H1 (cell line): ENCODE measurements at regions not wholly inside any gene's neighbourhood (a gene's known extent, or its start where the extent isn't known, plus 50 kb on each side); places are given as distances from the start of the nearest gene placed in this dataset.

Experiments used
- CTCF ChIA-PET: fragments of 300-600 bp; sonication (Branson Sonifier 250); formaldehyde crosslinking; loops from one replicate; lab custom pipeline; 2021; ENCODE audit not compliant: partially characterized antibody; lab: Charles Lee
- POLR2A ChIA-PET: fragments of 300-600 bp; sonication (Branson Sonifier 250); formaldehyde crosslinking; loops from one replicate; lab custom pipeline; 2021; ENCODE audit warnings: inconsistent platforms; ENCODE audit not compliant: partially characterized antibody; lab: Charles Lee
- DNase-seq, 2 experiments: peaks; one replicate each; pipeline versions ENCODE4 v3.0.0 to v3.0.0-alpha.2; 2010 to 2022; ENCODE audit warnings: low spot score in 2 of 2, low read depth in 1 of 2, mixed read lengths in 1 of 2
- FAIRE-seq: peaks from 2 replicates; lab custom pipeline; 2011; peaks lifted over from hg19 to GRCh38; lab: Jason Lieb, UNC
- H2AFZ ChIP-seq: 2 replicates; pipeline ENCODE4 v1.8.1; 2012; ENCODE audit warnings: low read length, inconsistent platforms
- H2AK5ac ChIP-seq: 2 replicates; pipeline ENCODE4 v1.6.1; 2013; ENCODE audit warnings: low read depth, low read length
- H2BK120ac ChIP-seq: replicated peaks from 2 replicates; pipeline ENCODE3; 2013; ENCODE audit warnings: low read depth, low read length, inconsistent platforms
- H2BK12ac ChIP-seq: 2 replicates; pipeline ENCODE4 v1.6.1; 2013; ENCODE audit warnings: low read depth, low read length
- H2BK15ac ChIP-seq: 2 replicates; pipeline ENCODE4 v1.6.1; 2013; ENCODE audit warnings: low read length
- H2BK20ac ChIP-seq: 2 replicates; pipeline ENCODE4 v1.6.1; 2013; ENCODE audit warnings: low read length
- H2BK5ac ChIP-seq: 2 replicates; pipeline ENCODE4 v1.6.1; 2013; ENCODE audit warnings: low read depth, low read length
- H3K14ac ChIP-seq: 2 replicates; pipeline ENCODE4 v1.6.1; 2013; ENCODE audit warnings: inconsistent platforms; ENCODE audit not compliant: insufficient read length
- H3K18ac ChIP-seq: 2 replicates; pipeline ENCODE4 v1.6.1; 2013; ENCODE audit warnings: low read length; ENCODE audit errors: extremely low read depth
- H3K23ac ChIP-seq: 2 replicates; pipeline ENCODE4 v1.6.1; 2013; ENCODE audit warnings: inconsistent platforms; ENCODE audit not compliant: insufficient read length
- H3K23me2 ChIP-seq: 2 replicates; pipeline ENCODE4 v1.6.1; 2013; ENCODE audit warnings: low read depth, low read length
- H3K27ac ChIP-seq: 2 replicates; pipeline ENCODE4 v1.6.1; 2011; ENCODE audit warnings: low read depth, low read length, inconsistent platforms
- H3K27me3 ChIP-seq, 4 experiments: replicated peaks in 1 of 4; 1 replicate in 1 of 4; 2 replicates in 3 of 4; pipeline versions ENCODE4 v1.6.1 to v1.8.1; 2011 to 2013; ENCODE audit warnings: low read length in 3 of 4, mild to moderate bottlenecking in 3 of 4, inconsistent platforms in 2 of 4, mixed read lengths in 2 of 4, moderate library complexity in 1 of 4; ENCODE audit not compliant: control insufficient read depth in 3 of 4, insufficient read depth in 3 of 4; ENCODE audit errors: extremely low read depth in 1 of 4
- H3K36me3 ChIP-seq, 4 experiments: 2 replicates each; pipeline versions ENCODE4 v1.6.1 to v1.8.1; 2011 to 2013; ENCODE audit warnings: mild to moderate bottlenecking in 4 of 4, low read length in 3 of 4, moderate library complexity in 2 of 4, control low read depth in 1 of 4, inconsistent platforms in 1 of 4; ENCODE audit not compliant: insufficient read depth in 4 of 4, control insufficient read depth in 2 of 4
- H3K4ac ChIP-seq: replicated peaks from 2 replicates; pipeline ENCODE3; 2013; ENCODE audit warnings: low read length, low read depth, mixed read lengths, inconsistent platforms; ENCODE audit not compliant: insufficient read length
- H3K4me1 ChIP-seq, 4 experiments: replicated peaks in 1 of 4; 1 replicate in 1 of 4; 2 replicates in 3 of 4; pipeline versions ENCODE4 v1.6.1 to v1.8.1; 2011 to 2013; ENCODE audit warnings: low read length in 3 of 4, inconsistent platforms in 2 of 4, mixed read lengths in 1 of 4; ENCODE audit not compliant: insufficient read depth in 4 of 4, control insufficient read depth in 3 of 4
- H3K4me2 ChIP-seq, 2 experiments: 2 replicates each; pipeline versions ENCODE4 v1.6.1 to v1.8.1; 2011 to 2013; ENCODE audit warnings: low read depth in 2 of 2, low read length in 2 of 2, control low read depth in 1 of 2, inconsistent platforms in 1 of 2, mild to moderate bottlenecking in 1 of 2; ENCODE audit not compliant: insufficient read depth in 1 of 2
- H3K4me3 ChIP-seq, 4 experiments: fragments of 200-600, 300-600 bp in 1 of 4; sonication (generic), shearing (Covaris generic), sonication (Bioruptor Twin) in 1 of 4; 2 replicates each; pipeline versions ENCODE4 v1.5.1 to v1.8.1; 2011 to 2016; ENCODE audit warnings: low read length in 4 of 4, low read depth in 3 of 4, control low read depth in 2 of 4, inconsistent platforms in 2 of 4, mild to moderate bottlenecking in 2 of 4, mixed read lengths in 1 of 4, moderate library complexity in 1 of 4; ENCODE audit not compliant: insufficient read depth in 2 of 4; ENCODE audit errors: extremely low read depth in 1 of 4
- H3K56ac ChIP-seq: replicated peaks from 2 replicates; pipeline ENCODE3; 2013; ENCODE audit warnings: low read depth, mild to moderate bottlenecking, mixed read lengths, low read length, inconsistent platforms; ENCODE audit not compliant: insufficient read length
- H3K79me1 ChIP-seq: 2 replicates; pipeline ENCODE4 v1.6.1; 2013; ENCODE audit warnings: low read depth, low read length, control low read depth
- H3K79me2 ChIP-seq, 2 experiments: 2 replicates each; pipeline versions ENCODE4 v1.6.1 to v1.8.1; 2012 to 2013; ENCODE audit warnings: low read length in 2 of 2, mild to moderate bottlenecking in 2 of 2, inconsistent platforms in 1 of 2; ENCODE audit not compliant: insufficient read depth in 2 of 2, control insufficient read depth in 1 of 2
- H3K9ac ChIP-seq, 4 experiments: replicated peaks in 1 of 4; 1 replicate in 1 of 4; 2 replicates in 3 of 4; pipeline versions ENCODE4 v1.6.1 to v1.8.1; 2011 to 2013; ENCODE audit warnings: low read depth in 3 of 4, low read length in 3 of 4, control low read depth in 2 of 4, mild to moderate bottlenecking in 2 of 4, moderate library complexity in 2 of 4, inconsistent platforms in 1 of 4; ENCODE audit errors: extremely low read depth in 1 of 4
- H3K9me3 ChIP-seq, 2 experiments: 2 replicates each; pipeline versions ENCODE4 v1.6.1 to v1.8.1; 2012 to 2013; ENCODE audit warnings: mild to moderate bottlenecking in 2 of 2, moderate library complexity in 2 of 2, control low read depth in 1 of 2, inconsistent platforms in 1 of 2, low read depth in 1 of 2, low read length in 1 of 2, mixed read lengths in 1 of 2; ENCODE audit not compliant: insufficient read depth in 2 of 2
- H4K20me1 ChIP-seq, 2 experiments: replicated peaks in 1 of 2; 2 replicates each; pipeline versions ENCODE3 to v1.8.1; 2011 to 2013; ENCODE audit warnings: inconsistent platforms in 2 of 2, low read length in 2 of 2, mild to moderate bottlenecking in 1 of 2; ENCODE audit not compliant: insufficient read depth in 2 of 2, control insufficient read depth in 1 of 2
- H4K5ac ChIP-seq: 2 replicates; pipeline ENCODE4 v1.6.1; 2013; ENCODE audit warnings: low read length, low read depth, mixed read lengths, inconsistent platforms; ENCODE audit not compliant: insufficient read length
- H4K8ac ChIP-seq: 2 replicates; pipeline ENCODE4 v1.8.0; 2013; ENCODE audit warnings: mild to moderate bottlenecking, moderate library complexity, low read length, inconsistent platforms; ENCODE audit not compliant: insufficient read depth; ENCODE audit errors: extremely low read depth
- H4K91ac ChIP-seq: replicated peaks from 2 replicates; pipeline ENCODE3; 2013; ENCODE audit warnings: low read length, mixed read lengths, inconsistent platforms; ENCODE audit not compliant: insufficient read length
- RNF2 ChIP-seq: fragments of 200-900, 300-1000 bp; sonication (generic); IDR thresholded peaks from 2 replicates; pipeline ENCODE4 v1.7.1; 2016; ENCODE audit warnings: borderline replicate concordance, low read depth, mild to moderate bottlenecking, antibody characterized with exemption, low read length; ENCODE audit not compliant: poor library complexity, severe bottlenecking; ENCODE audit errors: missing control alignments
- ZNF274 ChIP-seq: IDR thresholded peaks from 2 replicates; pipeline ENCODE4 v1.7.0; 2012; ENCODE audit warnings: low read length, borderline replicate concordance; ENCODE audit errors: extremely low read depth
- WGBS, 2 experiments: shearing (Covaris generic) in 1 of 2; methylation state at CpG; one replicate each; pipeline versions ENCODE4 v1.1.6 to v1.1.7; 2013 to 2015; ENCODE audit warnings: low lambda C conversion rate in 2 of 2, mixed read lengths in 2 of 2, inconsistent platforms in 1 of 2, low coverage in 1 of 2, missing lambda C conversion rate in 1 of 2; ENCODE audit not compliant: insufficient replicate concordance in 2 of 2, insufficient coverage in 1 of 2, insufficient read length in 1 of 2; ENCODE audit errors: extremely low coverage in 1 of 2, missing lambda C conversion rate in 1 of 2; 5-methylcytosine and 5-hydroxymethylcytosine counted together

GRCh38 chr4:83910693-83911092, 374.8 kb downstream of the GPAT3 start:
- Histone ChIP-seq H3K27ac (no peak overlapping the region), H3K4me3 (no peak overlapping the region), H4K5ac (no peak overlapping the region), H3K23ac (no peak overlapping the region), H3K4ac (no peak overlapping the region), H3K36me3 (no peaks in the 10 kb centered on the region), H3K79me1 (no peaks in the 10 kb centered on the region), H3K4me2 (no peak overlapping the region), H3K9me3 (no peaks in the 10 kb centered on the region), H2BK20ac (no peak overlapping the region), H2BK15ac (peak overlapping the region; percentile 22; the same call in 1 of the 2 replicates), H3K9ac (no peak overlapping the region), H4K20me1 (no peaks in the 10 kb centered on the region), H2AK5ac (no peak overlapping the region), H2BK5ac (no peak overlapping the region), H3K18ac (no peak overlapping the region), H3K23me2 (no peaks in the 10 kb centered on the region), H3K4me1 (peaks cover 0 to 5% (median 3%) of the 10 kb centered on the region in 4 experiments; a peak in 3 of 7 replicates), H4K91ac (no peak overlapping the region), H3K79me2 (no peaks in the 10 kb centered on the region), H3K27me3 (no peaks in the 10 kb centered on the region), H2BK12ac (no peak overlapping the region), H4K8ac (no peak overlapping the region), H2AFZ (no peak overlapping the region), H2BK120ac (no peak overlapping the region), H3K14ac (no peak overlapping the region), H3K56ac (no peak overlapping the region)
- TF ChIP-seq RNF2 (no peak), ZNF274 (no peak)
- DNase-seq, result no peak
- CTCF ChIA-PET, result interaction anchor here (1.1 to 1.3 kb wide), 2 partner anchors 11 to 18 kb away, joined by 3 read pairs; no protein-coding TSS in a partner anchor
- POLR2A ChIA-PET, result interaction anchor here (0.5 kb wide), 1 partner anchor 670 kb away, joined by 4 read pairs; no protein-coding TSS in a partner anchor
- 88% methylated on average over 1 of the region's 1 CpG; no CpG with 5 or more reads in 1 of the 2 experiments for WGBS, 2 experiments
- FAIRE-seq, result no peak
